SU-DHL-6 (cell line): ENCODE measurements at regions not wholly inside any gene's neighbourhood (a gene's known extent, or its start where the extent isn't known, plus 50 kb on each side); places are given as distances from the start of the nearest gene placed in this dataset.

Source experiments
- CTCF ChIP-seq: fragments of 200-600 bp; sonication (generic); IDR thresholded peaks from one replicate; pipeline ENCODE4 v1.5.1; 2017; ENCODE audit warnings: antibody characterized with exemption, mild to moderate bottlenecking, low read length, moderate library complexity; ENCODE audit not compliant: insufficient read depth, poor library complexity, severe bottlenecking
- EZH2phosphoT487 ChIP-seq: fragments of 200-600 bp; sonication (generic), shearing (Covaris generic); conservative IDR thresholded peaks from 2 replicates; pipeline ENCODE4 v1.6.1; 2018; ENCODE audit warnings: mild to moderate bottlenecking, antibody characterized with exemption, low read length, moderate library complexity, mixed read lengths

DNA sequence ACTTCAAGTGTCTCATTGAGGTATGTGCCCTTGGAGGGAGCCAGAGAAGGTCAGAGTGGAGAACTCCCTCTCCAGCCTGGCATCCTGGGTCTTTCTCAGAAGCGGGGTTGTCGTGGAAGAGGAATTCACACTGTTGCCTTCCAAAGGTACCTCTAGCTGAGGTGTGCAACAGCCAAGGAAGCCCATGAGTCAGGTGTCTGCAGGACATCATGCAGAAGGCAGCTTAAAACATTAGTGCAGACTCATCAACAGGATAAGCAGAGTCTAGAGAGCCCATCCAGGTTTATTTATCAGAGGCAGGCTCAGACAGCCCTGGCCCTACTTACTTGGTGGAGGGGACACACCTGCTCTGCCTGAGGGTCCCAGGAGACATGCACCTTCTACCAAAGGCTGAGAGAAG is 95.6 kb upstream of the TPM1 start:
- TF ChIP-seq CTCF (no peak), EZH2phosphoT487 (no peak)
